ENCODE measurements at regions not wholly inside any gene's neighbourhood (a gene's known extent, or its start where the extent isn't known, plus 50 kb on each side); places are given as distances from the start of the nearest gene placed in this dataset.

- Histone ChIP-seq H3K4me1 (no peaks in the 10 kb centered on the region), H3K27me3 (no peaks in the 10 kb centered on the region), H3K36me3 (no peaks in the 10 kb centered on the region), H3K4me3 (no peak overlapping the region), H3K27ac (no peak overlapping the region), H3K9me3 (no peaks in the 10 kb centered on the region)
- intact Hi-C loops (cut with DNase I): no loop called here
- ATAC-seq: no peak
- no peak for DNase-seq
- TF ChIP-seq, protein P1, sequence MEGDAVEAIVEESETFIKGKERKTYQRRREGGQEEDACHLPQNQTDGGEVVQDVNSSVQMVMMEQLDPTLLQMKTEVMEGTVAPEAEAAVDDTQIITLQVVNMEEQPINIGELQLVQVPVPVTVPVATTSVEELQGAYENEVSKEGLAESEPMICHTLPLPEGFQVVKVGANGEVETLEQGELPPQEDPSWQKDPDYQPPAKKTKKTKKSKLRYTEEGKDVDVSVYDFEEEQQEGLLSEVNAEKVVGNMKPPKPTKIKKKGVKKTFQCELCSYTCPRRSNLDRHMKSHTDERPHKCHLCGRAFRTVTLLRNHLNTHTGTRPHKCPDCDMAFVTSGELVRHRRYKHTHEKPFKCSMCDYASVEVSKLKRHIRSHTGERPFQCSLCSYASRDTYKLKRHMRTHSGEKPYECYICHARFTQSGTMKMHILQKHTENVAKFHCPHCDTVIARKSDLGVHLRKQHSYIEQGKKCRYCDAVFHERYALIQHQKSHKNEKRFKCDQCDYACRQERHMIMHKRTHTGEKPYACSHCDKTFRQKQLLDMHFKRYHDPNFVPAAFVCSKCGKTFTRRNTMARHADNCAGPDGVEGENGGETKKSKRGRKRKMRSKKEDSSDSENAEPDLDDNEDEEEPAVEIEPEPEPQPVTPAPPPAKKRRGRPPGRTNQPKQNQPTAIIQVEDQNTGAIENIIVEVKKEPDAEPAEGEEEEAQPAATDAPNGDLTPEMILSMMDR (IDR thresholded peaks at IDR 0.05): no peak
These were observed 93.6 kb downstream of the OSR1 start for GRCh38 chr2:19264852-19265251.

- H3K27me3 ChIP-seq: no peaks in the 10 kb centered on the region
- DNase-seq: no peak
- TF ChIP-seq, protein P1 (IDR thresholded peaks at IDR 0.05): no peak
- no peaks in the 10 kb centered on the region for H3K9me3 ChIP-seq
- no peaks in the 10 kb centered on the region for H3K36me3 ChIP-seq
- ATAC-seq: no peak
- intact Hi-C loops (cut with DNase I): no loop called here
- H3K27ac ChIP-seq: no peak overlapping the region
- no peaks in the 10 kb centered on the region for H3K4me1 ChIP-seq
- H3K4me3 ChIP-seq: no peak overlapping the region
These were observed 96.3 kb downstream of the OSR1 start for GRCh38 chr2:19262150-19262549.

- DNase-seq (no peak), ATAC-seq (no peak)
- intact Hi-C loops (cut with DNase I): no loop called here
- Histone ChIP-seq H3K27me3 (no peaks in the 10 kb centered on the region), H3K4me3 (no peak overlapping the region), H3K4me1 (no peaks in the 10 kb centered on the region), H3K9me3 (no peaks in the 10 kb centered on the region), H3K27ac (no peak overlapping the region), H3K36me3 (no peaks in the 10 kb centered on the region)
- TF ChIP-seq, protein P1 (IDR thresholded peaks at IDR 0.05): no peak
These were observed 97.4 kb downstream of the OSR1 start for GRCh38 chr2:19261061-19261460.

DNA sequence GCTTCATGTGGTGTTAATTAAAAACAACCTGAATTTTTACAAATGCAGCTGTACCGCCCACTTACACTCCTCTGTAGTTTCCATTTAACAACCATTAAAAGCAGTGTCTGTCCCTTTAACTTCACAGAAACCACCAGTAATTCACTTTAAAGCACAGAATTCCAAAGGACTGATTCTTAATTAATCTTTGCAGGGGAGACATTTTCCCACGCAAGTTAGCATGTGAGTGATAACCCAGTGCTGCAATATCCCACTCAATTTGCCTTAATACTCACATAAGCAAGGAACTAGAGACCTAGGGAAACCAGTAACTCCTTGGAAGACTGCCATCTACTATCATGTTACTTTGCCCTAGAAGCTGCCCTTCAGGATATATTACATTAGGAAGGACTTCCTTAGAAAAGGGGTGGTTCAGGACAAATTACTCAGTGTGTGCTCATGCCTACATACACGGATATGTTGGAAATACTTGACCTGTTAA, 102.3 kb downstream of the OSR1 start:
- Histone ChIP-seq H3K9me3 (no peaks in the 10 kb centered on the region), H3K4me1 (no peaks in the 10 kb centered on the region), H3K36me3 (no peaks in the 10 kb centered on the region), H3K27me3 (no peaks in the 10 kb centered on the region), H3K27ac (no peak overlapping the region), H3K4me3 (no peak overlapping the region)
- ATAC-seq (no peak), DNase-seq (no peak)
- intact Hi-C loops (cut with DNase I): no loop called here
- TF ChIP-seq, protein P1 (IDR thresholded peaks at IDR 0.05): no peak

DNA sequence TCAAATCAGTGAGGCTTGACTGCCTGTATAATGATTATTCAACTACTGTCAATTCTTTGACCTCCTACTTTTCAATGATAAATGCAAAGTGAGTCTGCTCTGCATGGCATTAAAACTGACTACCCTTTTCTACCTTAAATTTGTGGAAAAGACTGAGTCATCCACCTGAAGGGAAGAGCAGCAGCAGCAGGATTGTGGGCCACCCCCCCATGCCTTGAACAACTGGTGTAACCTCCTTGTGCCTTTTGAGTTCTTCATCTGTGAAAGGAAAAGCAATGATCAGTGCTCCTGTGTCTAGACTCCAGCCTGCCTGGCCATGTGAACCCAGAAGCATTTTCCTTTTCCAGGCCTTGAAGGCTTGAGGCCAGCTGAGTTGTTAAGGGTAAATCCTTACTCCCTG, 102.9 kb downstream of the OSR1 start:
- Histone ChIP-seq H3K9me3 (no peaks in the 10 kb centered on the region), H3K27me3 (no peaks in the 10 kb centered on the region), H3K4me3 (no peak overlapping the region), H3K27ac (no peak overlapping the region), H3K36me3 (no peaks in the 10 kb centered on the region), H3K4me1 (no peaks in the 10 kb centered on the region)
- intact Hi-C loops (cut with DNase I): no loop called here
- no peak for DNase-seq
- ATAC-seq: no peak
- TF ChIP-seq, protein P1 (IDR thresholded peaks at IDR 0.05): no peak

- DNase-seq: no peak
- ATAC-seq: no peak
- TF ChIP-seq, protein P1 (IDR thresholded peaks at IDR 0.05): no peak
- H3K27me3 ChIP-seq: no peaks in the 10 kb centered on the region
- no peak overlapping the region for H3K4me3 ChIP-seq
- H3K9me3 ChIP-seq: no peaks in the 10 kb centered on the region
- no peaks in the 10 kb centered on the region for H3K36me3 ChIP-seq
- no peak overlapping the region for H3K27ac ChIP-seq
- intact Hi-C loops (cut with DNase I): no loop called here
- no peaks in the 10 kb centered on the region for H3K4me1 ChIP-seq
These were observed 106.9 kb downstream of the OSR1 start for GRCh38 chr2:19251554-19251953.

Data from upper lobe of right lung (tissue), 1 donor.